NCI-H2107 treated with DMSO at 0.1 percent for 48 hours (cell line): ENCODE measurements at regions not wholly inside any gene's neighbourhood (a gene's known extent, or its start where the extent isn't known, plus 50 kb on each side); places are given as distances from the start of the nearest gene placed in this dataset.
"Not testable (repeated sequence)": the region's sequence is repeated elsewhere in the genome, so short reads cannot be mapped to it uniquely, and the experiment has no call there.

Experiments
- DNase-seq: peaks from one replicate; lab custom pipeline; 2025; ENCODE audit not compliant: unreplicated experiment; lab: John Stamatoyannopoulos, UW

DNA sequence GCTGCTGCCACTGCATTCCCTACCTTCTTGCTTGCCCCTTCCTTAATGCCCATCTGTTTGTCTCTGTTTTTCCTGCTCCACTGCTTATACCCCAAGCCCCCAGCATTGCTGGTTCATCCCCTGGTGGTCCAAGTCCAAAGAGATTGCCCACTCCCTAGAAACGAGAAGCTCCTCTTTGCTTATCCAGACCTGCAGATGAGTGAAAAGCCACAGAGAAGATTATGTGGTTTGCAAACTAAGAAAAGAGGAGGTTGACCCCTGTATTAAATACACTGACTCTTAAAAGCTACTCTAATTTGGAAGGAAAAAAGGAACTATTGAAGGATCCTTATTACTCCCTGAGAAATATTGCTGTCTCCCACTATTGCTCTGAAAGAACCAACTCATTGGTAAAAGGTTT, 146.8 kb upstream of the RAB4A start:
- DNase-seq: no peak

DNA sequence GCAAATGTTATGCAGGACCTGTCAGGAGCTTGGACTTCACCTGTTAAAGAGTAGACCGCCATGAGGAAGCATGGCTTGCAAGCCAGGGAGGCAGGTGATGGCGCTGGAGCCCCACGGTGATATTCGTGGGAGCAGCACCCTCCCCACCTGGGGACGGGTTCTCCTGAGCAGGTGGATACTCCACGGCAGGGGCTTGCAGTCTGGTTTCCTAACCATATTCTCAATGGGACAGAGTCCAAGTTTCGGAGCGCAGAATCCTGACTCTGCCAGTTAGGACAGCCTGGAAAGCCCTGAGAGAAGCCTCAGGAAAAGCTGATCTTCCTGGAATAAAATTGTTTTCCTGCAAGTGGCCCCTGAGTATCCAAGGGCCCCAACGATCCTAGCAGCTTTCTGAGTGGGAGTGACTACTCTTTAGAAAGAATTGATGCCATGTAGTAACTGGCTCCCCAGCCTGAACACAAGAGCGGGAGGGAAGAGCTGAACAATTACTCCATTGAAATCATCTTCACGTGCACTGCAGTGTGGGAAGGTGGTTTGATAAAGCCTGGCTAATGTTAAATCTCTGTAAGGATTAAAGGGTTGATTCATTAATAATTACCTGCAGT, 146.3 kb upstream of the RAB4A start:
- DNase-seq: no peak

DNA sequence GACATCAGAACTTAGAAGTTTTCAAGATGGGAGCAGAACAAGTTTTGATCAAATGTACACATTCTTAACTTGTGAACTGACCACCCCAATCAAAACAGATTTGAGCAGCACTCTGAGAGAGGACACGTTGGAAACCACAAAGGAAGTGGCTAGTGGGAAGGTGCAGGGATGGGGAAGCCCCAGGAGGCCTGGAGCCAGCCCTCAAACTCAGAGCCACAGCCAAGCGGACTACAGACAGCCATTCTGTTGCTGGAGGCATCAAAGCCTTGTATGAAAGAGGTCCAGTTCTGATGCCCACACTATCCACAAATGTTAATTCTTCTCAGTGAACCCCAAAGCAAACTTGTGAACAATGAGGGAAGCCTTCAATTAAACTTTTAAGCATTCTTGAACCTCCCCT, 143.6 kb upstream of the RAB4A start:
- DNase-seq: no peak

DNA sequence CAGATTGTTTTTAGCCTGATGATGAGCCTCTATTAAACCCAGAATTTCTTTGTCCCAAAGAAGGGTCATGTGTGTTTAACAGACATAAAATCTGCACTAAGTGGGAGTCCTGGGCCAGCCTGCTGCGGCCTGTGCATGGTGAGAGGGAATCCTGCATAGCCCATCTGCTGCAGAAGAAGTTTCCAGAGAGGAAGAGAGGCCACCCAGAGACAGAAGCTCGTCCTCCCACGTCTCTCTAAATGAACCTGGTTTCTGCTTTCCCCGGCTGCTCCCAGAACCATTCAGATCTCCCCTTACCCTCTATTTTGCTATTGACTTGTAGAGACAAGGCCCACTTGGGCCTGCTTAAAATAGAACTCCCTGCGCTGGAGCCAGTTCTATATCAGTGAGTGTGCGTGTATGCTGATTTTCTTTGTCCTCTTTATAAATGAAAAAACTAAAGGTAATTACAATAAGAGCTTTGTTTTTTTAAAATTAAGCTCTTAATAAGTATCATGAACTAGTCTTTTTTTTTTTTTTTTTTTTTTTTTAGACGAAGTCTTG, 142.8 kb upstream of the RAB4A start:
- DNase-seq: no peak

DNA sequence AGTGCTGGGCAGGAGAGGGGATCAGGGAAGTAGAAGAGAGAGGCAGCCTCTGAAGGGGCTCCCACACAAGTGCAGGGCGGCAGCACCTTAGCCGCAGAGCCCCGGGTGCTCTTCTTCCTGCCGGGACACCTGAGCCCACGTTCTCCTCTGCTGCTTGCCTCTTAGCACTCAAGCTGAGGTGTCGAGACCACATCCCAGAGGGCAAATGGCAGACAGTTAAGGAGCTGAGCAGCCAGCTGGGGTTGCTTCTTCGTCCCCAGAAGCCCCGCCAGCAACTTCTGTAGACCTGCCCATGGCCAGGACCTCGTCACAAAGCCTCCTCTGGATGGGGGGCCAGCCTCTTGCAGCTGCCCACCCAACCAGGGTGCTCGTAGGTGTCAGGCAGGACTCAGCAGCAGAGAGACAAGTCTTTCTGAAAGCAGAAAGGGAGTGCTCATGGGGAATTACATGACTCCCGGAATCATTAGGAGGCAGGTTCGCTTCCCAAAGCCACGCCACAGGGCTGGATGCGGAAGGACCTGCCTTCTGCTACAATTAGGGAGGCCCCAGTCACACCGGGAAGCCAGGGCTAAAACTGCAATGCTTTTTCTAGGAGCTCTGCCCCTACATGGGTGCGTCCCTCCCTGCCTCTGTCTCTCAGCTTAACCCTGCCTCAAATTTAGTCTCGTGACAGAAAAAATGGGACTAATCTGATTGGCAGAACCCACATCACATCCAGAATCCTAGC, 141.4 kb upstream of the RAB4A start:
- DNase-seq: no peak

DNA sequence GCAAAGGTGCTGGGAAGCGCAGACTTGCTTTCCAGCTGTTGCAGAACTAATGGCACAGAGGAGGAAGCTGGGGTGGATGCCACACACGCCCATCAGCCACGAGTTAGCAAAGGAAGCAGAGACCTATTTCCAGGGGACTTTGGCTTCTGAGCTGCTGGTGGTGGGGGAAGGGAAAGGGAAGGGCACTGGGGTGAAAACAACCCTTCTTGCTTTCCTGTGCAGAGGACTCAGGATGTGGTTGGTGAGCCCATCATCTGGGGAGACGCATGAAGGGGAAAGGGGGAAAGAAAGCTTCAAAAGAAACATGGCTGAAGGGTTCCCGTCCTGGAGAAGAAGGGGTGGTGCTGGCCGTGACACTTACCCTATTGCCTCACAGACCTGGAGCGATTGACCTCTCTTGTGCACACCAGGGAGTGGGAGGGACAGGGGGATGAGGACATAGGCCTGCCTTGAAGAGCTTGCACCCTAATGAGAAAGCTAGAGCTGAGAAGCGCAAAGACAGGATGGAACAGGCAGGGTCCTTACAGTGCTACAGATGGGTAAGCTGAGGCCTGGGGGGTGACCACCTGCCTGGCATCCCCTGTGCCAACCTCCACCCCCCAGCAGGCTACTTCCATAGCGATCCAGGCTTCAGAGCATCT, 140.8 kb upstream of the RAB4A start:
- no peak for DNase-seq

DNA sequence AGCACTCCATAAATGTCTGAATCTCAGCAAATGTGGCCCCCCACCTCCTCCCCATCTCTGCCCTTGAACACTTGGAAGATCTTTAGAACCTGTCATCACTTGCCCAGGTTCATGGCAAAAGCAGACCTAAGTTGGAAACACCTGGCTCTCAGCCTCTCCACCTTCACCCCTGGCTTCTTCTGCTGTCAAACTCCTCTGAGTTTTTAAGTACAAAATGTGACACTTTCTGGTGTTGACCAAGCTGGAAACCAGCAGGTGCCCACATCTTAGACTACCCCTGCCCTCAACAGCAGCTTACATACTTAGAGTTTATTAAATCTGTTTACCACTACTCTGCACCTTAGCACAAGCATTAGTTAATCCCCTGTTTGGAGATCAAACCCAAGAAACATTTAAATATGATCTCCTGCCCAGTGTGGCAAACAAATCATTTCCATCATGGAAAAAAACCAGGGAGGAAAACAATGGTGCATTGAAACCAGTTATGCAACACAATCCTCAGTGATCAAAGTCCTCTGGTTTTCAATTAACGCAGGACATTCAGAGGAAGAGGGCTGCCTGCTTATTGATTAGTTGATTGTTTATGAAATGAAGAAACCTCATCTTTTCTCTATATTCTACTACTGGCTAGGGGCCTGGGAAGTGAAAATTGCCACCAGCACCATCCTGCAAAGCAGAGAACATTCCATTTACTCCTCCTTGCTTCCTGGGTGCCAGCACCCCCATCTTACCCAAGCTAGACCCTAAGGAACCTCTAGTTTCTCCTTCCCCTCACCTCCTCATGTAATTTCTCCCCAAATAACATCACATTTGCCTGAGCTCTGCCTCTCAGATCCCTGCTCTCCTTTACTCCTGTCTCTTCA, 139.4 kb upstream of the RAB4A start:
- no peak for DNase-seq

DNA sequence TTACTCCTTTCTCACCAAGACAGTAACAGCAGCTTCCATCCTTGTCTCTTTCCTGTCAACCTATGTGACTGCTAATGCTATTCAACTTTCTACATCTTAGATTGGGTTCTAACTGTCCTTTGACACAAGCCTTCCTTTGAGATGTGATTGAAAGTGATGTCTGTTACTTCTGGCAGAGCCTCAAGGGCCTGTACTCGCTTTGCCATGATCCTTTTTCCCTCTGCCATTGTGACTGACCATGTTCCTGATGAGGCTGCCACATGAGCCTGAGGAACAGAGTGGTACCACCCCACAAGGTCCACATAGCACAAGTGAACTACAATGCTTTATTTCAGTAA, 138.8 kb upstream of the RAB4A start:
- DNase-seq: no peak

DNA sequence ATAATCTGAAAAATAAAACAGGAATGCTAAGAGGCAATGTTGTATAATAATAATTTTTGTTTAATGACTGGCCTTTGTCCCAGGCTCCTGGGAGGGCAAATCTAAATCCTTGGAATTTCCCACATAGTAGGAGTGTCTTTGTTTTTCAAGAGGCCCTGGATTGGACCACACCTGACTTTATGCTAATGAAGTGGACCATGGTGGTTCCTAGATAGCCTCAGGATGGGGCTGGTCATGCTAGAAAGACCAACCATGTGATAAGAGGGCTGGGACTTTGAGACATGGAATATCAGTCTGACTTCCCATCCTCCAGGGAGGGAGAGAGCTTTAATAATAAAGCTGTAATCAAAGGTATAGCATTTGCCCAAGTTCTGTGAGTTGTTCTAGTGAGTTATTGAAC, 138.2 kb upstream of the RAB4A start:
- no peak for DNase-seq

DNA sequence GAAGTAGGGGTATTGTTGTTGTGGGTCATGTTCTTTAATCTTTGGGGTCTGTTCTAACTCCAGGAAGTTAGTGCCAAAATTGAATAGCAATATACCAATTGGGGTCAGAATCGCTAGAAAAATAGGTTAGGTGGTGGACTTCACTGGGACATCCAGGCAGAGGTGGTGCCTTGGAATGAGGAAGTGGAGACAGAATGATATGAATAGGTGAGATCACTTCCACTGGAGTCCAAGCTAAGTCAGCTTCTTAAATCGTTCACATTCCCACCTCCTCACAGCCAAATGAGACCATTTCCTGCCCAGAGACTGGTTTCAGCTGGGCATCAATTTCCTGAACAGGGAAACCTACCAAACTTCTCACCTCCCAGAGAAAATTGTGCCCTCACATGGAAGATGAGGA, 137.8 kb upstream of the RAB4A start:
- no peak for DNase-seq

DNA sequence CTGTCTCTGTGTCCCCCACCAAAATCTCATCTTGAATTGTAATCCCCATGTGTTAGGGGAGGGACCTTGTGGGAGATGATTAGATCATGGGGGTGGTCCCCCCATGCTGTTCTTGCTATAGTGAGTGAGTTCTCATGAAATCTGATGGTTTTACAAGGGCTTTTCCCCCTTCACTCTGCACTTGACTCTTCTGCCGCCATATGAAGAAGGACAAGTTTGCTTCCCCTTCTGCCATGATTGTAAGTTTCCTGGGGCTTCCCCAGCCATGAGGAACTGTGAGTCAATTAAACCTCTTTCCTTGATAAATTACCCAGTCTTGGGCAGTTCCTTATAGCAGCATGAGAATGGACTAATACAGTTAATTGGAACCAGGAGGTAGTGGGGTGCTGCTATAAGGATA, 137.1 kb upstream of the RAB4A start:
- DNase-seq: no peak

DNA sequence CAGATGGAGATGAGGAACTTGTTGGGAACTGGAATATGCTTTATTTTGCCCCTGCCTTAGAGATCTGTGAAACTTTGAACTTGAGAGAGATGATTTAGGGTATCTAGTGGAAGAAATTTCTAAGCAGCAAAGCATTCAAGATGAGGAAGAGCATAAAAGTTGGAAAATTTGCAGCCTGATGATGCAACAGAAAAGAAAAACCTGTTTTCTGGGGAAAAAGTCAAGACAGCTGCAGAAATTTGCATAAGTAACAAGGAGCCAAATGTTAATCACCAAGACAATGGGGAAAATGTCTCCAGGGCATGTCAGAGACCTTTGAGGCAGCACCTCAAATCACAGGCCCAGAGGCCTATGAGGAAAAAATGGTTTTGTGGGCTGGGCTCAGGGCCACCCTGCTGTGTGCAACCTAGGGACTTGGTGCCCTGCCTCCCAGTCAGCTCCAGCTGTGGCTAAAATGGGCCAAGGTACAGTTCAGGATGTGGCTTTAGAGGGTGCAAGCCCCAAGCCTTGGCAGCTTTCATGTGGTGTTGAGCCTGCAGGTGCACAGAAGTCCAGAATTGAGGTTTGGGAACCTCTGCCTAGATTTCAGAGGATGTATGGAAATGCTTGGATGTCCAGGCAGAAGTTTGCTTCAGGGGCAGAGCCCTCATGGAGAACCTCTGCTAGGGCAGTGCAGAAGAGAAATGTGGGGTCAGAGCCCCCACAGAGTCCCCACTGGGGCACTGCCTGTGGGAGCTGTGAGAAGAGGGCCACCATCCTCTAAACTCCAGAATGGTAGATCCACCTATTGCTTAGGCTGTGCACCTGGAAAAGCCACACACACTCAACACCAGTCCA, 136.3 kb upstream of the RAB4A start:
- DNase-seq: not testable (repeated sequence)

DNA sequence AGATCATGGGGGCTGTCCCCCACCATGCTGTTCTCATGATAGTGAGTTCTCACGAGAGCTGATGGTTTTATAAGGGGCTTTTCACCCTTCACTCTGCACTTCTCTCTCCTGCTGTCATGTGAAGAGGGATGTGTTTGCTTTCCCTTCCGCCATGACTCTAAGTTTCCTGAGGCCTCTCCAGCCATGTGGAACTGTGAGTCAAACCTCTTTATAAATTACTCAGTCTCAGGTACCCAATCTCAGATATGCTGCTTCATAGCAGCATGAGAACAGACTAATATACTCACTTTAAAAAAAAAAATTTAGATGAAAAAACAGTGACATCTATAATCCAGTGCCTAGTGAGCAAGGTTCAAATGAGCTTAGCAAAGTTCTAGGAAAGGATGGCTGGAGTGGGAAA, 135.1 kb upstream of the RAB4A start:
- DNase-seq: no peak

DNA sequence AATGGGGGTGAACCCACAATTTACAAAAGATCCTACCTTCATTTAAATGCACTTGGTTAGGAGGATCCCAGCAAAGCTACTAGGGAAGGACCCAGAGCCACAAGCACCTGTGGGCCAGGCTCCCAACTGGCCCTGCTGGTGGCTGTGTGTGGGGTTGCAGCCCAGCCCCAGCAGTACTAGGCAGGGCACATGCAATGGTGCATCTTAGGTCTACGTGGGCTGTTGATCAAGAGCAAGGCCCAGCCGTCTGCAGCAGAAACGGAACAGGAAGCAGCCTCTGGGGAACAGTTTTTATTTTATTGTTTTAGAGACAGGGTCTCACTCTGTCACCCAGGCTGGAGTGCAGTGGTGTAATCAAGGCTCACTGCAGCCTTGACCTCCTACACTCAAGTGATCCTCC, 134.1 kb upstream of the RAB4A start:
- DNase-seq: no peak

DNA sequence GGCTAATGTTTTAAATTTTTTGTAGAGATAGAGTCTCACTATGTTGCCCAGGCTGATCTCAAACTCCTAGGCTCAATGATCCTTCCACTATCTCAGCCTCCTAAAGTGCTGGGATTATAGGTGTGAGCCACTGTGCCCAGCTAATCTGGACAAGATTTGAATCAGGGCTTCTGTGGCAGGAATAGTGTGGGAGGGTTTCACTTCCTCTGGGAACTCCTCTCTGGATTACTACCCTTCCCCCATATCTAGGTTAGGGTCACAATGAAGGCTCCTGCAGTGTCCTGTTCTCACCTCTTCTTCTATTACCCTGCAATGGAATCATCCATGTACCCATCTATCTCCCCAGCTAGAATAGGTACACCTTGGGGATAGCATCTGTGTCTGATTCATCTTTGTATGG, 133.6 kb upstream of the RAB4A start:
- no peak for DNase-seq

DNA sequence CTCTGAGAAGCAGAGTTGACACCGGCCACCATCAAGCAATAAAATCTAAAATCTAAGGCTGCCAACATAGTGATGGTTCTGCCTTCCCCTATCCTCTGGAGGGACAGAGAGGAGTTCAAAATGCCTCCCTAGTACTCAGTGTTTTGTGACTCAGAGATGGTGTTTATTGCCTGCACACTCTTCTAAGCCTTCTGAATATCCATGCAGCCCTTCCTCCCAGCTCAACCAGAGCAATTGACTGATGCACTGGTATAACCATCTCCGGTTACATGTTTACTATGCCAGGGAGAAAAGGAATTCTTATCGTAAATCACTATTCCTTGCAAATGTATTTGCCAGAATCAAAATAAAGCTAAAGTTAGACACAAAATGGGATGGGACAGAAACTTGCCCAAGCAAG, 132.9 kb upstream of the RAB4A start:
- no peak for DNase-seq

DNA sequence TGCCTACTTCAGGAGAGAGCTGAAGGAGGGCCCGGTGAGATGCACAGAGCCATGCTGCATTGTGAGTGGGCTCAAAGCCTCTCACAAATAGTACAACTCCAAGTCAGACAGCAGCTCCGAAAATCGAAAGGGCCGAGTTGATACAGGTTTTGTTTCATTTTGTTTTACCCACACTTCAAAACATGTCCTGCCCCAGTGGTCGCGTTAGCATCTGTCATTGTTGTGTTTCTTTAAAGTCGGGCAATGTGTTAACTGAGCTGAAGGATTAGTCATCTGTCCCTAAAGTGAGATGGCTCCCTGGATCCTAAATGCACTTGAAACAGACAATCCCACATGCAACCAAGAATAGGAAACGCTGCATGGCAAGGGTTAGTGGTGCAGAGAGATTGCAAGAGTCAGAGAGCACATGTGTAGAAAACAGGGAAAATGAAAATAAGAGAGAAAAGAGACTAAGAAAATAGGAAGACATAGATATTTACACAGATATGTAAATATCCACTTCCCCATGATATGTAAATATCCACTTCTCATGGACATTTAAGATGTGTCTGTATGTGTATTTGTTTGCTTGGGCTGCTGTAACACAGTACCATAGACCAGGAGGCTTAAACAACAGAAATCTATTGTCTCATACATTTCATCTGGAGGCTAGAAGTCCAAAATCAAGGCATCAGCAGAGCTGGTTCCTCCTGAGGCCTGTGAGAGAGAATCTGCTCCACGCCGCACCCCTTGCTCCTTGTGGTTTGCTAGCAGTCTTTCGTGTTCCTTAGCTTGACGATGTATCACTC, 131.4 kb upstream of the RAB4A start:
- no peak for DNase-seq

DNA sequence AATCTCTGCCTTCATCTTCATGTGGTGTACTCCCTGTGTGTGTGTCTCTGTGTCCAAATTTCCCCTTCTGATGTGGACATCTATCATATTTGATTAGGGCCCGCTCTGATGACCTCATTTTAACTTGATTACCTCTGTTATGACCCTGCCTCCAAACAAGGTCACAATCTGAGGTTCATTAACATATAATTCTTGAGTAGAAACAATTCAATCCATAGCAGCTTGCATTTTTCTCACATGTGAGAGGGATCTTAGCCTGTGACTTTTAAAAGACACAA, 130.9 kb upstream of the RAB4A start:
- DNase-seq: no peak

DNA sequence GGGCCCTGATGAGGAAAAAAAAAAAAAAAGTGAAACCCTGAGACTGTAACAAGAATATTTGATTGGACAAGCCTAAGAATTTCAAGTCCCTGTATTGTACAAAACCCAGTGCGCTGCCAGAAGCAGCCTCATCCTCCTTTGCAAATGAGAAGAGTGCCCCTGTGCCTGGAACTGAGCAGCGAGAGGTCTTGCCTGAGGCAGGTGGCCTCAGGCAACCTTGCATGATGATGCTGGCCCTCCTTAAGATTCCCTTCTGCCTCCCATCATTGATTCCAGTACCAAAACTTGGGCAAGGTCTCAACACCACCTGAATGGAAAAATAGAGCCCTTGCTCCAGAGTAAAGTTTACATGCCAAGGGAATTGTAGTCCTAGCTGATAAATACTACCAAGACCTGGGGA, 129.6 kb upstream of the RAB4A start:
- DNase-seq: no peak

DNA sequence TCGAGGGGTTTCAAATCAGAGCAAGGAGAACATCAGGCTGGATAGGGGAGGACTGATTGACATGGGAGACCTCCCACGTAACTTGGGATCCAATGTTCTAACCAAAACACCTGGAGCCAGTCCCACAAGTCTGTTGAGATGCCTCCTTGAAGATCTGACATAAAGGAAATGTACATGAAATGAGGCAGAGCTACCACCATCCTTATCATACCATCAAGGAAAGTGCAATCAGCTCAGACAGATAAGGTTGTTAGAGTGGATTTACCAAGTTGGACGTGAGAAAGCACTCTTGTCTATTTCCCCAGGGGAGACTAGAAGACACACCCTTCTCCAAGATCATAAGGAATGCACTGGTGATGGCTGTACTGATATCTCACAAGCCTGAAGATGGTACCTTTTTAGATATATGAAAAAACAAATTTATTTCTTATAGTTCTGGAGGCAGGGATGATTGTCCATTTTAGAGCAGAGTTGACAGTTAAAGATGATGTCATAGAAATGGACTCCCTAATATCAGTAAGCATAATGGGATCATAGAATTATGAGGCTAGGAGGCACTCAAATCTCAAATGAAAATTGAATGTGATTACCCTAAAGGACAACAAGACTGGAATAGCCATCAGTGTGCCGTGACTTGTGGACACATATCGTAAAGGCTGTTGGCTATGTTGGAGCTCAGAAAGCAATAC, 129.1 kb upstream of the RAB4A start:
- DNase-seq: no peak
